Daoy (cell line): ENCODE measurements at regions not wholly inside any gene's neighbourhood (a gene's known extent, or its start where the extent isn't known, plus 50 kb on each side); places are given as distances from the start of the nearest gene placed in this dataset.
"Not testable (repeated sequence)": the region's sequence is repeated elsewhere in the genome, so short reads cannot be mapped to it uniquely, and the experiment has no call there.

Source experiments
- DNase-seq: peaks from one replicate; pipeline ENCODE4 v3.0.0-alpha.2; 2015; ENCODE audit warnings: low read depth

DNA sequence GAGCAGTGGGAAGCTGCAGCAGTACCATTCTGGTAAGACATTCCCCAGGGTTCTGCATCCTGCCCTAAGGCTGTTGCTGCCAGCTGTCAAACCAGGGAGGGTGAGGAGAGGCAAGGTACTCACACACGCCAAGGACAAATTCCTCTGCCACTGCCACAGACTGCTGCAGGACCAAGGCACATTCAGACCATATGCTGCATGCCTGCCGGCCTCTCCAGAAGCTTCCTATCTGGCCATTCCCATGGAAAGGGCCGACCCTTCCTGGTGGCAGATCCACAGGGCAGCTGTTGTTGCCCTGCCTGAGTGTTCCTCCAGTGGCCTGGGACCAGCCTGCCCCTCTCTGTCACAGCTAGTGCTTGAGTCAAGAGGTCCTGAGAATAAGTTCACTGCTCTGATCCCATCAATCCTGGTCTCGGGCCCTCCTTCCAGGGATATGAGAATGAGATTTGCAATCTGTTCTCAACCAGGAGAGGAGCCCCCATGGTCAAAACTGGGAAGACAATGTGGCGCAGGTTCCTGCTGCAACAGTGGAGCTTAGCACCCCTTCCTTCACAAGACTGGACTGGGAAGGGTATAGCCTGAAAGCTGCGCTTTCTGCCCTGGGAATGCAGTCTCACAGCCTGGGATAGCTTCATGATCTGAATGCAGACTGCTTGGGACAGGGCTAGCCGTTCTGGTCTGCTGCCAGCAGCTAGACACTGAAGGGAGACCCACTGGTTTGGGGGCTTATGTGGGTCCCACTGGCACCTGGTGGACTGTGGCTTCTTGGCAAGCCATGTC, 342.5 kb upstream of the NDST3 start:
- no peak for DNase-seq

DNA sequence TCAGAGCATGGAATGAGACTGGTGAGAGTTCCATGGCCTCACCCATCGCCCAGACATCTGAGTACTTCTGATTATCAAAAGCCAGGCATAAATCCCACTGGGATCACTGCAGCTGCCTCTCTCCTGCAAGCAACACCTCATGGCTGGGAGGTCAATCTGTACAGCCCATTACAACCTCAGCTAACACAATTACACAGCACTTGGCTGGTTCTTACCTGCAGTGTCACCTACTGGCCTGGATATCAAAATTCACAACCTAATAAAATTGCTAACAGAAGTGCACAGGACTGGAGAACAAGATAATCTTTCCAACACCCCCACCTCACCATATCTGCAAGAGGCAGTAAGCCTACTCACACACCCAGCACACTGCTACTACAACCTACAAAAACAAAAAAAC, 341.7 kb upstream of the NDST3 start:
- no peak for DNase-seq

DNA sequence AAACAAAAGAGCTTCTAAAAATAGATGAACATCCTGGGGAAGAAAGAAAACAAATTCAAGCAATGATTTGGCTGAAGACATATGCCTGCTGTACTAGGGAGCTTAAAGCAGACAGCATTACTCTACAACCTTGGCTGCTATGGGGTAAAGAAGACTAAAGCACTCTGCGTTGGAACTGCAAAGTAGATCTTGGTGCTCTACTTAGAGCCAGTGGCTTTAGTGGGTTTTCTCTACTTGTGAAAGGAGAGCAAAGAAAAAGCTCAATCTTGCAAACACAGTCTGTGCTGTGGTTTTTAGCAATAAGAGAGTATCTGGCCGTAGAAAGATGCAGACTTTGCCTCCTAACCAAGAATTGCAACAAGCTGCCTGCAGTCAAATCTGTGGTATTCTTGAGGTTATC, 334.7 kb upstream of the NDST3 start:
- no peak for DNase-seq

DNA sequence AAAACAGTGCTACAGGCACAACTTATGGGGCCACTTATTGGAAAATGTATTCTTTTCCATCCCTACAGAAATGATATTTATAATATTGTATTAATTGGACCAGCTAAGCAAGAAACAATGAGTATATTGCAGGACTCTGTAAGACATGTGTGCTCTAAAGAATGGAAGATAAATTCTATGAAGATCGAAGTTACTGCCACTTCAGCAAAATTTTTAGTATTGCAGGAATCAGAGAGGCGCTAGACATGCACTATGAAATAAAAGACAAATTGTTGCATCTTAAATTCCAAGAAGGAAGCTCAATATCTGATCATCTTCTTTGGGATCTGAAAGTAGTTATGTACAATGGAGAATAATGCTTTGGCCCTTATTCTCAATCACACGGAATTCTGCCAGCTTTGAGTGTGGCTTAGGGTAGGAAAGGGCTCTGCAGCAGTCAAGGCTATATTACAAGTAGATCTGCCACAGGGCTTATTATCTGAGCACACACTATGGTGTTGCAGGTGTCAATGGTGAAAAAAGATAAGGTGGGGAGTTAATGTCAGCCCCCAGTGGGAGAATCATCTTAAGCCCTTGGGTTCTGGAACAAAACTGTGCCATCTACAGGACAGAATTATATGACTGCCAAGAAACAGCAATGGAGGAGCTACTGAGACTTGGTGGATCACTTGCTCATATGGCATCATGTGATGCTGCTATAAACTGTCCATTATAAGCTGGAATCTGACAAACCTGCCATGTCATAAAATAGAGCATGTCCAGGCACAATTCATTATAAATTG, 334.0 kb upstream of the NDST3 start:
- DNase-seq, result peak; percentile 3

DNA sequence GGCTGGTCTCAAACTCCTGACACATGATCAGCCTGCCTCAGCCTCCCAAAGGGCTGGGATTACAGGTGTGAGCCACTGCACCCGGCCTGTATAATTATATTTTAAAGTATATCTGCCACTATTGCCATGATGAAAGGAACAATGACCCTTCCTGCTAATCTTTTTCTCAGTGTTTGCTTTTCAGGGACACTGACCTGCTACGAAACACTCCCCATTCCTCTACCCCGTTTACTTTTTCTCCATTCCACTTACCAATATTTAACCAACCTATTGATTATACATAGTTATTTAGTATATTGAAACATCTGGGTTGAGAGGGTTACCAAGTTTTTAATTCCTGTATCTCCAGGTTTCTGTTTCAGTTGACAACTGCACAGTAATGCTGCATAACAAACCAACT, 331.9 kb upstream of the NDST3 start:
- no peak for DNase-seq

DNA sequence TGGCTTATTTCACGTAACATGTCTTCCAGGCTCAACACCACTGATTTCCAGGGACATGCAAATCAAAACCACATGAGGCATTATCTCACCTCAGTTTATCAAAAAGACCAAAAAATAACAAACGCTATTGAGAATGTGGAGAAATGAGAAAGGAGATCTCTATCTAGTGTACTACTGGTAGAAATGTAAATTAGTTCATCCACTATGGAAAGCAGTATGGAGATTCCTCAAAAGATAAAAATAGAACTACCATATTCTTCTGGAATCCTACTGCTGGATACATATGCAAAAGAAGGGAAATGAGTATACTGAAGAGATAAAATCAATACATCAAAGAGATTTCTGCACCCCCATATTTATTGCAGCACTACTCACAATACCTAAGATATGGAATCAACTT, 329.6 kb upstream of the NDST3 start:
- no peak for DNase-seq

DNA sequence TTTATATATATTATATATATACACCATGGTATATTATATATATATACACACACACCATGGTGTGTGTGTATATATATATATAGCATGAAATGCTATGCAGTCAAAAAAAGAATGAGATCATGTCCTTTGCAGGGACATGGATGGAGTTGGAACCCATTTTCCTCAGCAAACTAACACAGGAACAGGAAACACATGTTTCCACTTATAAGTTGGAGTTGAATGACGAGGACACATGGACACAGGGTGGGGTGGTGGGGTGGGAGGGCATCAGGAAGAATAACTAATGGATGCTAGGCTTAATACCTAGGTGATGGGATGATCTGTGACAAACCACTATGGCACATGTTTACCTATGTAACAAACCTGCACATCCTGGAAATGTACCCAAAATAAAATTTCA, 293.6 kb upstream of the NDST3 start:
- DNase-seq, result no peak

DNA sequence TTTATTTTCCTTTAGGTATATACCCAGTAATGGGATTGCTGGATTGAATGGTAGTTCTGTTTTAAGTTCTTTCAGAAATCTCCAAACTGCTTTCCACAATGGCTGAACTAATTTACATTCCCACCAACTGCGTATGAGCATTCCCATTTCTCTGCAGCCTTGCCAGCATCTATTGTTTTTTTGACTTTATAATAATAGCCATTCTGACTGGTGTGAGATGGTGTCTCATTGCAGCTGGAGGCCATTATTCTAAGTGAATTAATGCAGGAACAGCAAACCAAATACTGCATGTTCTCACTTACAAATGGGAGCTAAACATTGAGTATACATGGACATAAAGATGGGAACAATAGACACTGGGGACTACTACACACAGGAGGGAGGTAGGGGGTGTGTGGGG, 288.9 kb upstream of the NDST3 start:
- DNase-seq, result not testable (repeated sequence)

DNA sequence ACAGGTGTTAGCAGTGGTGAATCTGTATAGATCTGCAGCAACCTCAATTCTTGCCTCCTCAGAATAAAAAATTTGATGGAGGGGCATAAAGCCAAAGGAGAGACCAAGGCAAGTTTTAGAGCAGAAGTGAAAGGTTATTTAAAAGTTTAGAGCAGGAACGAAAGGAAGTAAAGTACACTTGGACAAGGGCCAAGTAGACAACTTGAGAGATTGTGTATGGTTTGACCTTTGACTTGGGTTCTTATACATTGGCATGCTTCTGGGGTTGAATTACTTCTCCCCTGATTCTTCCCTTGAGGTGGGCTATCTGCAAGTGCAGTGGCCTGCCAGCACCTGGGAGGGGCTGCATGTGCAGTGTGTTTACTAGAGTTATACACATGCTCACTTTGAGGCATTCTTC, 278.8 kb upstream of the NDST3 start:
- no peak for DNase-seq

DNA sequence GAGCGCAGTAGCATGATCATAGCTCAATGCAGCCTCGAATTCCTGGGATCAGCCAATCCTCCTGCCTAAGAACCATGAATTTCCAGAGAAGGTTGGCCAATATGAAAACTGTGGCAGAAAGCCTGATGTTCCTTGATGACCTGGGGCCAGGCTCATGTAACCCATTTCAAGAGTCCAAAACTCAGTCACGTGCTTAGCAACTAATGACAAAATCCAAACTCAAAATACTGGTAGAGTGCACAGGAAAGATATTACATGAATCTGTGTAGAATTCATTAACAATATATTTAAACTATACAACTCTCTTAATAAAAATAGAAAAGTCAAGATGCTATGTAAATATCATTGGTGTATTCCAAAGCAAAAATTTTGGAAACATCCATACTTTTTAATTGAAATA, 265.7 kb upstream of the NDST3 start:
- no peak for DNase-seq

DNA sequence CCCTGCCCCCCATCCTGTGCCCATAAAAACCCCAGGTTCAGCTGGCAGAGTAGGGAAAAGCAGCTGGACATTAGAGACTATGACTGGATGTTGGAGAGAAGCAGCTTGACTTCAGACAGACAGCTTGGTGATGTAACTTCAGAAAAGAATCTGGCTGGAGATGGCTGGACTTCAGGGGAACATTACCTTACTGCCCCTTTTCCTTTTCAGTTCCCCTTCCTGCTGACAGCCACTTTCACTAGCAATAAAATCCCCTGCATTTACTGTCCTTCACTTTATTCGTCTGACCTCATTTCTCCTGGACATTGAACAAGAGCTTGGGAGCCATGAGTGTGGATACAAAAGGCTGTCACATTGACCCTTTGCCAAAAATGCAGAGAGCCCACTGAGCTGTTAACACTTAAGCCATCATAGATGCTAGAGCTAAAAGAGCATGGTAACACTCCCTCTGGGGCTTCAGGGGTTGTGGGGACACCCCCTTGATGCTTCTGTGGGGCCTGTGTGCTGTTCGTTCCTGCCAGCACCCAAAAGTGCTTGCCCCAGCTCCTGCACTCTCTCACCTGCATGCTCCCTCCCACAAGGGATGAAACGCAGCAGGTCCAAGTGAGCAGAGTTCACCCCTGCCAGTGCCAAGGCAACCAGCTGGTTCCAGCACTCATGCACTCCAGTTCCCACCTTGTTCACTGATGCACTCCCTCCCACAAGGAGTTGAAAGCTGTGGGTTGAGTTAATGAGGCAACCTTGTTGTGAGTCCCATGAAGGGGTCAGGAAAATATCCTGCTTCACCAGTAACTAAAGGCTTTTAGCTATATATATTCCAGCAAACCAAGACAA, 263.8 kb upstream of the NDST3 start:
- no peak for DNase-seq

DNA sequence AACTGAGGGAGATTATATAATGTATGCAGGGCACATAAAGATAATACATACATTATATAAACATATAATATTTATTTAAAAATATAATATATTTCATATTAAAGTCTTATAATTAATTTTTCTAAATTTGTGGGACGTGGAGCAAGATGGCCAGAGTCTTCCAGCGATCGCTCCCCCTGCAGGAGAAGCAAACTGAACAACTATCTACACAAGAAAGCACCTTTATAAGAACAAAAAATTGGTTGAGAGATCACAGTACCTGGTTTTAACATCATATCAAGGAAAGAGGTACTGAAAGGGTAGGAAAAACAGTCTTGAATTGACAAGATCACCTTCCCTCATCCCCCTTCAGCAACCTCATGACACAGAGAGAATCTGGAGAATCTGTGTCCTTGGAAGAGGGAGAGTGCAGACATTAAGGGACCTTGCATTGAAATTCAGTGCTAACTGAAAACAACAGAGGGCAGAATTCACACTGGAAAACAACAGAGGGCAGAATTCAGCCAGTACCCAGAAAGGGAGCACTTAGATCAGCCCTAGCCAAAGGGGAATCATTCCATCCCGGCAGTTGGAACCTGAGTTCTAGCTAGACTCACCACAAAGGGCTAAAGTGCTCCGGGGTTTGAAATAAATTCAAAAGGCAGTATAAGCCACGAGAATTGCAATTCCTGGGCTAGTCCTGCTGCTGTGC, 262.5 kb upstream of the NDST3 start:
- no peak for DNase-seq

DNA sequence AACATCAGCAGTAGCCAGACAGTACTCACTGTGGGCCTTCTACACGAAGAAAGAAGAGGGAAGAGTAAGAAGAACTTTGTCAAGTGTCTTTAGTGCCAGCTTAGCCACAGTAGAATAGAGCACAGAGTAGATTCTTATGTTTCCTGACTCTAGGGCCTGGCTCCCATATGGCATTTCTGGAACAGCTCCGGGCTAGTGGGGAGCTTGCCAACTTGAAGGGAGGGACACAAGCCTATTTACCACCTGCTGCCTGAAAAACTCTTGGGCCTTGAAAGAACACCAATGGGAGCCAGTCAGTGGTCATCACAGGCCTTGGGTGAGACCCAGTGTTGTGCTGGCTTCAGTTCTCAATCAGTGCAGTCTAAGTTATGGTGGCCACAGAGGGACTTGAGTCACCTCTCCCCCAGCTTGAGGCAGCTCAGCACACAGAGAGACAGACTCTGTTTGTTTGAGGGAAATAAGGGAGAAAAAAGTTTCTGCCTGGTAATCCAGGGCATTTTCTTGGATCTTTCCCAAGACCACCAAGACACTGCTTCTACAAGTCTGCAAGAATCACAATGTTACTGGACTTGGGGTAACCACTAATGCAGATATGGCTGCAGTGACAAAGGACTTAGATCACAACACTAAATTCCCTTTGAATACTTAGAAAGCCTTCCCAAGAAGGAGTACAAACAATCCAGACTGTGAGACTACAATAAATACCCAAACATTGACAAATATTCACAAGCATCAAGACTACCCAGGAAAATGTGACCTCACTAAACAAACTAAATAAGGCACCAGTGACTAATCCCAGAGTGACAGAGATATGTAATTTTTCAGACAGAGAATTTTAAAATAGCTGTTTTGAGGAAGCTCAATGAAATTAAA, 261.0 kb upstream of the NDST3 start:
- no peak for DNase-seq

DNA sequence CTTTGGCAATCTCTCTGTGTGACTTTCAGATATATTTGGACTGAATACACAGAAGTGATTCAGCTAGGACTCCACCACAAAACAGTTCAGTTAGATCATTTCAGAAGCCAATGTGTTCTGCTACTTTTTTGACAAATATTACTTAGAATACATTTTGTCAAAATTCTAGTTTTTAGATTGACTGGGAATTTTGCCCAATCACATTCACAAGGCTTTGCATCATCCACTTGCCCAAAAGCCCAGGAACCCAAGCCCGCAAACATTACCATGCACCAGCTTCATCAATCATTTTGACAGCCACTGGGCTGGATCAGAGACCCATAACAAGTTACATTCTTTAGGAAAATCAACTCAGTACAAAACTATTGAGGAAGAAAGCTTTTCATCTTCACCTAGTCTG, 256.6 kb upstream of the NDST3 start:
- DNase-seq, result no peak

DNA sequence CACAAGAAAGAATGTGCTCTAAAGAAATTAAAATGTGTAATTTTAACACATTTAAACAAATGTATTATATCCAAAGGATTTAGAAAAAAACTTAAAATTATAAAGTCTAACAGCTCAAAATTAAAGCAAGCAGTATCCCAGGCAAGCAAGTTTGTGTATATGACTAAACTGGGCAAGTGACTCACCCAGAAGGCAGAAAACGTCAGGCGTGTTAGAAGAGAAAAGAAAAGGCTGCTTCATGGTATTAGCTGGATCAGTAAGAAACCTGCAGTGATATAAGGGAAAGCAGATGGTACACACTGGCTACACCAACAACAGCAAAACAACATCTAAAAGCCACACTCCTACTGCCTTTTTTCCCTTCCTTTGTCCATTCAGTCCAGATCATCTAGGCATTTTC, 250.6 kb upstream of the NDST3 start:
- DNase-seq, result peak; percentile 14

DNA sequence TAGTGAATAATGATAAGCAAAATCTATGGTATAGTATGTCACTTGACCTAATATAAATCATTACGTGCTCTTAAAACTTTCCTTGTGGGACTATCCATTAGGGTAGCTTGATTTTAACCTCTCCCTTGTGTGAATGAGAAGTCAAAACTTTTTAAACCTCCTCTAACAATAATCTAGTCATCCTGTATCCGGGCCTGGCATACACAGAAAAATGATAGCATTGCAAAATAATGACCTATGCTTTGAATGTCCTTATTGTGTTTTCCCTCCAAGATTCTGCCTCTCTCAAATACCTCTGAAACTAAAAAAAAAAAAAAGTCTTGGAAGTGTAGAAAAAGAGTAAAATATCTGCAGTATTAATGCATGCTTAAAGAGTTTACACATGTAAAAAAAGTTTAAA, 250.0 kb upstream of the NDST3 start:
- DNase-seq, result no peak

DNA sequence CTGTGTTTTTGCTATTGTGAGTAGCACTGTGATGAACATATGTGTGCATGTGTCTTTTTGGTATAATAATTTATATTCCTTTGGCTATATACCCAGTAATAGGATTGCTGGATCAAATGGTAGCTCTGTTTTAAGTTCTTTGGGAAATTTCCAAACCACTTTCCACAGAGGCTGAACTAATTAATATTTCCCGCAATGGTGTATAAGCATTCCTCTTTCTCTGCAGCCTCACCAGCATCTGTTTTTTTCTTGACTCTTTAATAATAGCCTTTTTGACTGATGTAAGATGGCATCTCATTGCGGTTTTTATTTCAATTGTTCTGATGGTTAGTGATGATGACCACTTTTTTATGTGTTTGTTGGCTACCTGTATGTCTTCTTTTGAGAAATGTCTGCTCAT, 247.7 kb upstream of the NDST3 start:
- DNase-seq, result no peak

DNA sequence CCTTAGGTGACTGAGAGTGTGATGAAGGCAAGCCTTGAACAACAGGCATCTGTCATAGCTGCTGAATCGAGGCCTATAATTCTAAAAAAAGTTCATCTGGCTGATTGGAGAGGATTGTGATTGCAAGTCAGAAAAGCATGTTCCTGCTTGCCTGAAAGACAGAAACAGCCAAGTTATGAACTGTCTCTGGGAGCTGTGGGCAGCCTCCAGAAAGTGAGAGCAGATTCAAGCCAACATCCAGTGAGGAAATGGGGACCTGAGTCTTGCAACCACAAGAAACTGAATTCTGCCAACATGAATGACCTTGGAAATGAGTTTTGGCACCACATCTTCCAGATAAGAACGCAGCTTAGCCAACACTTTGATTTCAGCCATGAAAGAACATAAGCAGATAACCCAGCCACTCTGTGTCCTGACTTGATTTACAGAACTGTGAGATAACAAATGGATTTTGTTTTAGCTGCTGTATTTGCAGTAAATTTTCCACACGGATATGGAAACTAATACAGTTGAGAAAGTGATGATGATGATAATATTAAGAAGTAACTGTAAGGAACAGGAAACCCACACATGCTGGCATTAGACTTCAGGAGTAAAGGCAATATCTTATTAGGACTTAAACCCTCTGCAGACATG, 240.3 kb upstream of the NDST3 start:
- DNase-seq, result no peak

DNA sequence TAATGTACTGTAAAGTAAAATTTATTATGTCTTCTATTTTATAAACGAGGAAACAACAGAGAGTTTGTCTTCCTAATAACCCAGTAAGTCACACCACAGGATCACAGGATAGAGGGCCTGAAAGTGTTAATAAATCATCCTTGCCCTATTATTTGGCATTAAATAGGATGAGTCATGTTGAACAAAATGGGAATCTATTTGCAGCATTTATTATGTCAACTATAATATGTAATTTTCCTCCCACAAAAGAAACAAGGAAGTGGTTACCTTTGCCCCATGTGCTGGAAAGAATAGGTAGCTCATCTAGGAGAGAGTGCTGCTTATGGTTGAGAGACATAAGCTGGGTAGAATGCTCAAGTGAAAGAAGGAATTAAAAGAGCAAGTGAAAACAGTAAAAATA, 237.6 kb upstream of the NDST3 start:
- no peak for DNase-seq

DNA sequence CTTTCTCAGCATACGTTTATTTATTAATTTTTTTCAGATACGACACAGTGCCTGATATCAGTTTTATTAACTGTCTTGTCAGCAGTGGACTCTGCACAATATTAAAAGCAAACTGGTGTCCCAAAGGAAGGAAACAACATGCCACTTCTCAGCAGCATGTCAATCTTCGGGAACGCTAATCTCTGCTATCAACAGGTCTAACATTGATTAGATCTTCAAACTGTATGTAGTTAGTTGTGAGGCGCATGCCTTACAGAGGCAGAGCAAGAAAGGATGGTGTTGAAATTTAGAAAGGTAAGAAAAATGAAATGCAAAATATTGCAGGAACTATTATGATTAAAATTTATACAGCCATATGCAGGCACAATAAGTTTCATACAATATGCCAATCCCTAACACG, 233.7 kb upstream of the NDST3 start:
- DNase-seq, result no peak

DNA sequence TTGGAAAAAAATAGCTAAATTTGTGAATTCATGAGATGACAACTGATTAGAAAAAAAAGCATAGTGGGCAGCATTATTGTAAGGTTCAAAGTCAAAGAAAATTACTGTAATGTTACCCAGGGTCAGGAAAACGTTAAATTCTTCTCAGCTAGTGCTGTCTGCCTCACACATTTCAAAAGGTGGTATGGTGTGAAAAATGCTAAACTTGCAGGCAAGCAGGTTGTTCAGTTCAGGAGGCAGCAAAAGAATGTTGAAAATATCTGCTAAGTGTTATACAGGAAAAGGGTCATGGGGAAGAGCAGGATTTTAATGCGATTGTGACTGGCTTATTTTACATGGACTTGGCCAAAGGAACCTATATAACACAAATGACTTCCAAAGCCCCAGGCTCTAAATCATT, 232.5 kb upstream of the NDST3 start:
- DNase-seq, result no peak
